Mesodermal cell (in vitro differentiated cells): ENCODE measurements at regions not wholly inside any gene's neighbourhood (a gene's known extent, or its start where the extent isn't known, plus 50 kb on each side); places are given as distances from the start of the nearest gene placed in this dataset.

Experiments used
- H3K27ac ChIP-seq: 2 replicates; pipeline ENCODE4 v1.7.0; 2013; ENCODE audit warnings: mild to moderate bottlenecking, low read depth, low read length, moderate library complexity; ENCODE audit not compliant: severe bottlenecking
- H3K36me3 ChIP-seq: 2 replicates; pipeline ENCODE4 v1.7.1; 2013; ENCODE audit warnings: mild to moderate bottlenecking, low read length, moderate library complexity; ENCODE audit not compliant: control insufficient read depth, insufficient read depth
- H3K4me1 ChIP-seq: one replicate; pipeline ENCODE4 v1.7.1; 2013; ENCODE audit warnings: mild to moderate bottlenecking, low read length; ENCODE audit not compliant: insufficient read depth, control insufficient read depth, poor library complexity, severe bottlenecking
- H3K4me3 ChIP-seq: 2 replicates; pipeline ENCODE4 v1.7.0; 2013; ENCODE audit warnings: low read length, control low read depth, mild to moderate bottlenecking; ENCODE audit not compliant: insufficient read depth, poor library complexity, severe bottlenecking; ENCODE audit errors: extremely low read depth
- H3K9me3 ChIP-seq: 2 replicates; pipeline ENCODE4 v1.7.1; 2013; ENCODE audit warnings: mild to moderate bottlenecking, low read length, moderate library complexity; ENCODE audit not compliant: control insufficient read depth
- WGBS, 2 experiments: methylation state at CpG; one replicate each; pipeline ENCODE4 v1.1.5; 2013; ENCODE audit warnings: missing lambda C conversion rate in 2 of 2; ENCODE audit not compliant: insufficient coverage in 2 of 2; 5-methylcytosine and 5-hydroxymethylcytosine counted together

DNA sequence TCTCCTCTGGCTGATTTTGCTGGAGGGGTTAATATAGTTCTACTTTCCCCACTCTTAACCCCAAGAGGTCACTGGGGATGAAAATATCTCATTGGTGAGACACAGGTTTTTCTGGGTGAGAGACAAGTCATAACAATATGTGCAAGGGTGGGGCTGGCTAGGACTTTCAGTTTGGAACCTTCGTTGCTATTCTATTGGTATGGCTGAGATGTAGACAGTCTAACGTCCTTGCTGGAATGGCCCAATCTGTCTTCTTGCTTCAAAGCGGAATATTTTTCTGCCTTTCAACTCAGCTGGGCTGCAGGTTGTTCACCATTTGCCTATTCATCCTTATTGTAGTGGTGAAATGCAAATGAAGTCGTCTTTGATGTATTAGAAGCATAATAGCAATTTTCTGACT, 267.3 kb upstream of the MKI67 start:
- no peaks in the 10 kb centered on the region for H3K9me3 ChIP-seq
- no peaks in the 10 kb centered on the region for H3K4me1 ChIP-seq
- no peak overlapping the region for H3K4me3 ChIP-seq
- 64 to 88% methylated on average over 2 to 3 of the region's 4 CpGs for WGBS, 2 experiments
- H3K36me3 ChIP-seq, result no peaks in the 10 kb centered on the region
- H3K27ac ChIP-seq, result no peak overlapping the region

DNA sequence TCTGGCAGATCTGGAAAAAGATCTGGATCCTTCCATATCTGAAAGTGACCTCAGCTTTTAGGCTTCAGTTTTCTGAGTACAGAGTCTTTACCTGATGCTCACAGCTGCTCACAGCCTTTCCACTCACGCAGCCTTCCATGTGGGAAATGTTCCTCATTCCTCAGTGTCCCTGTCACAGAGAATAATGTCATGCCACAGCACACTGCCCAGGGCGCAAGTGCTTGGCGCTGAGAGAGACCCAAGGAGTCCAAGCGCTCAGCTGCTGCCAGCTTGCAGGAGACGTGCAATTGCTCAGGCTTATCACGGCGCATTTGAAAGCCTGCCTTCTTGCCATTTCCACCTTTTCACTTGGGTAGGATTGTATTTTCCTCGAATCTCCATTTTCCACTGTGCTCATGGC, 271.9 kb upstream of the MKI67 start:
- Histone ChIP-seq H3K4me1 (no peaks in the 10 kb centered on the region), H3K36me3 (no peaks in the 10 kb centered on the region), H3K27ac (no peak overlapping the region), H3K9me3 (no peaks in the 10 kb centered on the region), H3K4me3 (no peak overlapping the region)
- WGBS, 2 experiments, result 90 to 100% methylated on average over 5 to 8 of the region's 8 CpGs

DNA sequence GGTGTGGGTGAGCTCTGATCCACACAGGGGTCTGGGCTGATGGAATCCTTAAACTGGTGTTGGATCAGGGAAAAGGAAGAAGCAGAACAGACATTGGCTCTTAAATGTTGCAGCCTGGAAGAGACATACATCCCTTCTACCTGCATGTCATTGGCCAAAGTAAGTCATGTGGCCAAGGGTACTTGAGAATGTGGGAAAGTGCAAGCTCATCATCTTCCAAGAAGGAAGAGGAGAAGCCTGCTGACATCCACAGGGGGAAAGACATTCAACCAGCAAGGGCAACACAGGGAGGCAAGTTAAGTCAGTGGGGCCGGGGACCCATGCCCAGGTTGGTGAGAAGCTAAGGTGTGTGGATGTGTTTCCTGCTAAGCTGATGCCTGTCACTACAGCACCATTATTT, 272.8 kb upstream of the MKI67 start:
- no peaks in the 10 kb centered on the region for H3K9me3 ChIP-seq
- 80 to 100% methylated on average over 1 of the region's 1 CpG for WGBS, 2 experiments
- no peaks in the 10 kb centered on the region for H3K4me1 ChIP-seq
- H3K36me3 ChIP-seq, result no peaks in the 10 kb centered on the region
- no peak overlapping the region for H3K4me3 ChIP-seq
- no peak overlapping the region for H3K27ac ChIP-seq

DNA sequence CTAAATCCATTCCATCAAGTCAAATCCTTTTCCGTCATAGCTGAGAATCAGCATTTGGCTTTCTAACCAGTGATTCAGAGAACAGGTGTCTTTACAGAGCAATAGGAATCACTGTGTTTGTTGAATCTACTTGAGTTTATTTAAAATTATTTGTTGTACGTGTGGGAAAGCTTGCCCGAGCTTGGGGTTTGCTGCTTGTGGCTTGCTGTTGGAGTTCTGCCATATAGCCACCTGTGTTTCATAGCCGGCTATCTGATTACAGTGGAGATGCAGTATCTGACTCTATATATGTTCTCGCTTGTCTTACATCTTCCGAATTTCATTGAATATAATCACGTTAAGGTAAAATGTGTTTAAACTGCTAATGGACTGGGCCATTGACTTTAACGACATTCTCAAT, 274.3 kb upstream of the MKI67 start:
- Histone ChIP-seq H3K36me3 (no peaks in the 10 kb centered on the region), H3K27ac (no peak overlapping the region), H3K9me3 (no peaks in the 10 kb centered on the region), H3K4me3 (no peak overlapping the region), H3K4me1 (no peaks in the 10 kb centered on the region)
- 88 to 90% methylated on average over 4 of the region's 8 CpGs for WGBS, 2 experiments

DNA sequence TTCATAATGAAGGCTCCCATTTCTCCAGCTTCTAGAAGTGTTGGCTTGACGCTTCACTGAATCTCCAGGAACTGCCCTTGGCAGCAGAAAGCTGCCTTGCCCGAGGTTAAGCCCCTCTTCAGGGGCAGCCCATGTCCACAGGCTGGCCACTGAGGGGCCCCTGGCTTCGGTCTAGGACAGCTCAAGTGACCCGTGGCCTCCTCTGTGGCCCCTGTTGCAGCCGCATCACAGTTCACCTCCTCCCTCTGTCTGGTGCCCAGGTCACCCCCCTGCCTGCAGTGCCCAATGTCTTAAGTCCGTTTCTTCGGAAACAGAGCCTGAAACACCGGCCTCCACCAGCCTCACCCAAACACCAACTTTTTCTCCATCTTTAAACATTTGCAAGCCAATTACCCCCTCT, 279.2 kb upstream of the MKI67 start:
- Histone ChIP-seq H3K27ac (no peak overlapping the region), H3K4me3 (no peak overlapping the region), H3K9me3 (no peaks in the 10 kb centered on the region), H3K4me1 (no peaks in the 10 kb centered on the region), H3K36me3 (no peaks in the 10 kb centered on the region)
- WGBS, 2 experiments, result 83 to 86% methylated on average over 7 to 8 of the region's 8 CpGs

DNA sequence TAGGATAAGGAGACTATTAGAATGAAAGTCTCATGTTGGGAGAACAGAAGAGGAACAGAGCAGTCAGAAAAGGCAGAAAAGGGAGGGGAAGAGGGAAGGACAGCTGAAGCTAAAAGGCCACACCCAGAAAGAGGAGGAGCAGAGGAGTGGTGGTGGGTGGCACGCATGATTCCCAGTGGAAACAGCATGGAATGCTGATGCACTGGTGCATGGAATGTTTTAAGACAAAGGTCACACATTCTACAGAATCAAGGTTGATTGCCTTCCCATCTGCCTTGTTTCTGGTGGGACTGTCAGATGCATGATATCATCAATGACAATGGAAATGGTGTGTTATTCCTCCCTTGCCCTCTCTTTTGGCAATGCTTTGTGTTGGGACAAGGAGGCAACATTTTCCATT, 285.4 kb upstream of the MKI67 start:
- 100% methylated on average over 1 of the region's 1 CpG for WGBS, 2 experiments
- Histone ChIP-seq H3K4me3 (no peak overlapping the region), H3K36me3 (no peaks in the 10 kb centered on the region), H3K27ac (no peak overlapping the region), H3K9me3 (no peaks in the 10 kb centered on the region), H3K4me1 (no peaks in the 10 kb centered on the region)

DNA sequence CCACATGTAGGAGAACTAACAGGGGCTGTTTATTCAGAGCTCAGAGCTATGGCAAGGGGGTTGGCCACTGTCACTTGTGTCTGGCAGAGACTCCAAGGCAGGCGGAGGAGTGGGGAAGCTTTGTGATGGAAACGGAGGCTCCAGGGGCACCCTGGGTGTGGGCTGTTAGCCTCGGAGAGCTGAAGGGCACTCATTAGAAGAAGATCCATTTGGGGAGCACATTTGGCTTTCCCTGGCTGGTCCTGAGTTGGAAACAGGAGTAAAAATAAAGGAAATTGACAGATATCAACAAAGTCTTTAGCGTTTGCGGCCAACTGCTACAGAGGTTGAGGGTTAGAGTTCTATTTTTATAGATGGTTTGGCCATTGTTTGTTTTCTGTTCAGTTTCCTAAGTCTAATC, 288.3 kb upstream of the MKI67 start:
- H3K4me3 ChIP-seq, result no peak overlapping the region
- no peaks in the 10 kb centered on the region for H3K9me3 ChIP-seq
- no peaks in the 10 kb centered on the region for H3K36me3 ChIP-seq
- no peaks in the 10 kb centered on the region for H3K4me1 ChIP-seq
- 73 to 74% methylated on average over 5 of the region's 5 CpGs for WGBS, 2 experiments
- H3K27ac ChIP-seq, result no peak overlapping the region

DNA sequence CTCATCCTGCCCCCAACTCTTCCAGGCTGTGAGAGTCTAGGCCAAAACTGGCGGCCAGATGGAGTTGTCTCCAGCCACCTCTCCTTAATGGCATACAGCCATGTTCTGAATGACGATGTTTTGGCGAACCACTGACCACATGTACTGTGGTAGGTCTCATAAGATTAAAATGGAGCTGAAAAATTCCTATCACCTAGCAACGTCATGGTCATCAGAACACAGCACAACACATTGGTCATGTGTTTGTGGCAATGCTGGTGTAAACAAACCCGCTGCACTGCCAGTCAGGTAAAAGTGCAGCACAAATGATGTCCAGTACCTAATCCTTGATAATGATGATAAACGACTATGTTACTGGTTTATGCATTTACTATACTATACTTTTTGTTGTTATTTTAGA, 290.0 kb upstream of the MKI67 start:
- H3K36me3 ChIP-seq, result no peaks in the 10 kb centered on the region
- no peak overlapping the region for H3K4me3 ChIP-seq
- H3K9me3 ChIP-seq, result no peaks in the 10 kb centered on the region
- no peaks in the 10 kb centered on the region for H3K4me1 ChIP-seq
- 91% methylated on average over 5 of the region's 6 CpGs; no CpG with 5 or more reads in 1 of the 2 experiments for WGBS, 2 experiments
- H3K27ac ChIP-seq, result no peak overlapping the region

DNA sequence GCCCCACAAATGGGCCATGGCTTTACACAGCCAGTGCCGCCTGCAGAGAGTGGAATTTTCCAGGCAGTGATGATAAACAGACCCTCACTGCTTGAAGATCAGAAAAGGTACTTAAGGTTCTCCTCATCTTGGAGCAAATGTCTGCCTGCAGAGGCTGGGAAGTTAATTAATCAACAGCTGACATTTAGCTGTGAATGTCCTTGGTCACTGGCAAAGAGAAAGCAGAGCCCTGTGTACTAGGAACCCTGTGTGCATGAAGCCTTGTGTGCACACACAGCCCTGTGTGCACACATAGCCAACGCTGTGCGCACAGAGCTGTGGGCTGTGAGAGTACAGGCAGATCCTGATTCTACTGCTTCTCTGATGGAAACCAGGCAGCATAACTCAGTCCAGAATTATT, 291.6 kb upstream of the MKI67 start:
- H3K4me1 ChIP-seq, result no peaks in the 10 kb centered on the region
- WGBS, 2 experiments, result 89 to 92% methylated on average over 3 of the region's 3 CpGs
- H3K9me3 ChIP-seq, result no peaks in the 10 kb centered on the region
- no peak overlapping the region for H3K4me3 ChIP-seq
- H3K36me3 ChIP-seq, result no peaks in the 10 kb centered on the region
- no peak overlapping the region for H3K27ac ChIP-seq

DNA sequence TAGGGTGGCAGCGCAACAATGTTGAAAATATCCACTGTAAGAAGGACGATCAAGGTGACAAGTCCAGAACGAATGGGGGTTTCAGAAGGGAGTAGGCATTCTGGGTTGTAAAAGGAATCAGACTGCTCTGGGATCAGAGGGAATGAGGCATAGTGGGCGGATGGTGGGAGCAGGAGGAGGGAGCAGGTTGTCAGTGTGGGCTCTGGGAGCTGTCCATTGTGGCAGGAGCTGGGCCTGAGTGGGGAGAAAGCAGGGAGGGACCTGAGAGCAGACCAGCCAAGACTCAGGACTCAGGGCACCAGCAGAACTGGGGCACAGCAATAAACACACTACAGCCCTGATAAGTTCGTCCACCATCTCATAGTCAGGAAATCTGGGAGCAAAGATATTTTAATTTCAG, 292.6 kb upstream of the MKI67 start:
- no peaks in the 10 kb centered on the region for H3K36me3 ChIP-seq
- whole genome bisulfite sequencing, 2 experiments, result 72 to 88% methylated on average over 3 to 4 of the region's 5 CpGs
- H3K4me1 ChIP-seq, result no peaks in the 10 kb centered on the region

DNA sequence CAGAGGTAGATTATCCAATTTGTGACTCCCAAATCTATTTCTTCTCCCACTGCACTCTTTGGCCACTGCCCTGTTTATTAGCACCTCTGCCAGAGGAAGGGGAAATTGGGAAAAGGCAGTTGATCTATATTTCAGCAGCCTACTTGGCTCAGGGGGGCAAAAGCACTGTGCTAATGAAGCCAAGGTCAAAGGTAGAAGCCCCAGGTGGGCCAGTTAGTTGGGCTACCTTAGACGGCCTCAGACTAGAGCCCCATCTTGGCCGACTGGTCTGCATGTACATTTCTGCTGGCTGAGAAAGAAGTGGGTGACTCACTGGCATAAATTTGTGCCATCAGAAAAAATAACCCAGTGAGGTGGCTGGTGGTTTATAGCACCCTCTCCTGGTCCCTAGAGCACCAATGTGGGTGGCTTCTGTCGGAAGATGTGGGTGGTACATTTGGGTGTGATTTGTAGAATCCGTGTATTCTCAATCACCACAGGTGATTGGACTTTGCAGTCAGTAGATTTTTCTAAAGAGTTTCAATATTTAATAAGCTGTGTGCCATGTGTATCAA, 293.3 kb upstream of the MKI67 start:
- H3K9me3 ChIP-seq, result no peaks in the 10 kb centered on the region
- no peaks in the 10 kb centered on the region for H3K4me1 ChIP-seq
- no peaks in the 10 kb centered on the region for H3K36me3 ChIP-seq
- WGBS, 2 experiments, result 48 to 90% methylated on average over 2 of the region's 4 CpGs
- H3K27ac ChIP-seq, result no peak overlapping the region
- no peak overlapping the region for H3K4me3 ChIP-seq

More for the DNA sequence above, 292.6 kb upstream of the MKI67 start:
- no peaks in the 10 kb centered on the region for H3K9me3 ChIP-seq
- no peak overlapping the region for H3K27ac ChIP-seq
- H3K4me3 ChIP-seq, result no peak overlapping the region
